PC-9 (cell line): ENCODE measurements at regions not wholly inside any gene's neighbourhood (a gene's known extent, or its start where the extent isn't known, plus 50 kb on each side); places are given as distances from the start of the nearest gene placed in this dataset.

Experiments used
- BruUV-seq: library from RNA; stranded (reverse); fragments of 400-500 nt; replicated peaks from 2 replicates; lab custom pipeline; 2021; lab: Mats Ljungman, UMichigan
- CTCF ChIA-PET: fragments of 300-600 bp; sonication (Branson Sonifier 250); formaldehyde crosslinking; loops from one replicate; lab custom pipeline; 2022; ENCODE audit warnings: antibody characterized with exemption; lab: Charles Lee
- POLR2A ChIA-PET: fragments of 300-600 bp; sonication (Branson Sonifier 250); formaldehyde crosslinking; loops from one replicate; lab custom pipeline; 2022; ENCODE audit warnings: antibody characterized with exemption; ENCODE audit not compliant: unreplicated experiment; lab: Charles Lee
- DNase-seq, 2 experiments: peaks; one replicate each; pipeline versions ENCODE4 v3.0.0 to v3.0.0-alpha.2; 2015 to 2022; ENCODE audit warnings: mixed read lengths in 1 of 2
- H2AFZ ChIP-seq: fragments of 200-600 bp; sonication (generic); 2 replicates; pipeline ENCODE4 v1.8.1; 2017; ENCODE audit warnings: antibody characterized with exemption
- H3F3A ChIP-seq: fragments of 200-600 bp; sonication (generic); 2 replicates; pipeline ENCODE4 v1.8.1; 2017; ENCODE audit warnings: antibody characterized with exemption, mild to moderate bottlenecking, low read depth; ENCODE audit not compliant: insufficient read depth
- H3K27ac ChIP-seq: fragments of 200-600 bp; sonication (generic); 2 replicates; pipeline ENCODE4 v1.6.1; 2016; ENCODE audit warnings: mixed run types
- H3K27me3 ChIP-seq: fragments of 200-600 bp; sonication (generic); 2 replicates; pipeline ENCODE4 v1.6.1; 2016; ENCODE audit warnings: low read depth, mixed run types; ENCODE audit not compliant: insufficient read depth
- H3K36me3 ChIP-seq: fragments of 200-600 bp; sonication (generic); 2 replicates; pipeline ENCODE4 v1.6.1; 2016; ENCODE audit warnings: low read depth, mixed run types
- H3K4me1 ChIP-seq: fragments of 200-600 bp; sonication (generic); replicated peaks from 2 replicates; pipeline ENCODE4 v1.6.1; 2016; ENCODE audit warnings: mixed run types; ENCODE audit not compliant: insufficient read depth
- H3K4me2 ChIP-seq: fragments of 200-600 bp; sonication (generic); 2 replicates; pipeline ENCODE4 v1.6.1; 2017; ENCODE audit warnings: mixed run types
- H3K4me3 ChIP-seq: fragments of 200-600 bp; sonication (generic); 2 replicates; pipeline ENCODE4 v1.6.1; 2016; ENCODE audit warnings: mixed run types
- H3K79me2 ChIP-seq: fragments of 200-600 bp; sonication (generic); 2 replicates; pipeline ENCODE4 v1.6.1; 2017; ENCODE audit warnings: low read depth, mixed run types
- H3K9me2 ChIP-seq: fragments of 200-600 bp; sonication (generic); 2 replicates; pipeline ENCODE4 v1.8.1; 2017; ENCODE audit warnings: mild to moderate bottlenecking; ENCODE audit not compliant: insufficient read depth
- H3K9me3 ChIP-seq: fragments of 200-600 bp; sonication (generic); 2 replicates; pipeline ENCODE4 v1.8.1; 2016; ENCODE audit warnings: low read depth; ENCODE audit not compliant: insufficient read depth
- H4K20me1 ChIP-seq: fragments of 200-600 bp; sonication (generic); 2 replicates; pipeline ENCODE4 v1.8.1; 2017; ENCODE audit not compliant: insufficient read depth
- CTCF ChIP-seq: fragments of 200-600 bp; sonication (generic); conservative IDR thresholded peaks from 2 replicates; pipeline ENCODE4 v1.6.1; 2017; ENCODE audit warnings: mixed run types, antibody characterized with exemption, mild to moderate bottlenecking, moderate library complexity
- EZH2 ChIP-seq: fragments of 200-600 bp; sonication (generic); IDR thresholded peaks from 2 replicates; pipeline ENCODE4 v1.8.0; 2017; ENCODE audit warnings: antibody characterized with exemption, low read depth
- intact Hi-C: fragments of 100-400 bp; cut with micrococcal nuclease; formaldehyde crosslinking; loops from one replicate; pipeline ENCODE4 v1.10.0; 2022; ENCODE audit not compliant: unreplicated experiment

DNA sequence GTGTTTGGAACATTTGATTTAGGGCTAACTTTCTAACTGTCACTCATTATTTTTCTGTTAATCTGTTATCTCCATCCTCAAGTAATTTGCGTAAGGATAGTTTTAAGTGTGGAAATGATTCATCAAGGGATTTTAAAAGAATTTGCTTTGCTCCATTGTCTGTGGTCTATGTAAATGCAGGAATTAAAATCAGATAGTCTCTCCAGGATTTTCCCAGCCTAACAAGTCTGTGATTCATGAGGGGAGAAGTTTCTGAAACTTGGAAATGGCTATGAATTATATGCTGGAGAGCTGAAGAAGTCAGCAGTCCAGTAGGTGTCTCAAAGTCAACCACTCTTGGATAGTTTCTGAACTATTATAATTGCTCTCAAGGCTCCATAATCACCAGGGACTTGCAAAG is 264.5 kb downstream of the MRPL39 start:
- DNase-seq, result no peak
- Histone ChIP-seq H3F3A (no peaks in the 10 kb centered on the region), H3K4me3 (no peak overlapping the region), H3K4me1 (no peaks in the 10 kb centered on the region), H3K4me2 (no peak overlapping the region), H3K27ac (no peak overlapping the region), H3K27me3 (no peaks in the 10 kb centered on the region), H3K9me2 (no peaks in the 10 kb centered on the region), H3K36me3 (no peaks in the 10 kb centered on the region), H4K20me1 (no peaks in the 10 kb centered on the region), H2AFZ (no peak overlapping the region), H3K79me2 (no peaks in the 10 kb centered on the region), H3K9me3 (no peaks in the 10 kb centered on the region)
- TF ChIP-seq EZH2 (no peak), CTCF (no peak)
- intact Hi-C loops, result no loop called here
- no TSS peak for BruUV-seq
- CTCF ChIA-PET, result no interaction called here
- POLR2A ChIA-PET, result no interaction called here

- no peak overlapping the region for H3K27ac ChIP-seq
- H3K9me2 ChIP-seq, result no peaks in the 10 kb centered on the region
- CTCF ChIA-PET, result no interaction called here
- intact Hi-C loops, result no loop called here
- no peak overlapping the region for H2AFZ ChIP-seq
- TF ChIP-seq CTCF (no peak), EZH2 (no peak)
- H3K79me2 ChIP-seq, result no peaks in the 10 kb centered on the region
- POLR2A ChIA-PET, result no interaction called here
- H3K4me3 ChIP-seq, result no peak overlapping the region
- H3K27me3 ChIP-seq, result no peaks in the 10 kb centered on the region
- BruUV-seq, result no TSS peak
- no peaks in the 10 kb centered on the region for H3K4me1 ChIP-seq
- H3K36me3 ChIP-seq, result no peaks in the 10 kb centered on the region
- no peak for DNase-seq
- H3K4me2 ChIP-seq, result no peak overlapping the region
- H4K20me1 ChIP-seq, result no peaks in the 10 kb centered on the region
- no peaks in the 10 kb centered on the region for H3F3A ChIP-seq
- H3K9me3 ChIP-seq, result no peaks in the 10 kb centered on the region
These were observed 265.3 kb downstream of the MRPL39 start for GRCh38 chr21:25341981-25342380.

- Histone ChIP-seq H3K27ac (no peak overlapping the region), H3K36me3 (no peaks in the 10 kb centered on the region), H3K4me2 (no peak overlapping the region), H3K9me3 (no peaks in the 10 kb centered on the region), H3K79me2 (no peaks in the 10 kb centered on the region), H3F3A (no peaks in the 10 kb centered on the region), H4K20me1 (no peaks in the 10 kb centered on the region), H3K27me3 (no peaks in the 10 kb centered on the region), H2AFZ (no peak overlapping the region), H3K4me1 (no peaks in the 10 kb centered on the region), H3K4me3 (no peak overlapping the region), H3K9me2 (no peaks in the 10 kb centered on the region)
- BruUV-seq, result no TSS peak
- TF ChIP-seq EZH2 (no peak), CTCF (no peak)
- intact Hi-C loops, result no loop called here
- no peak for DNase-seq
- CTCF ChIA-PET, result no interaction called here
- POLR2A ChIA-PET, result no interaction called here
These were observed 268.9 kb downstream of the MRPL39 start for GRCh38 chr21:25338415-25338814.
